SK-N-SH treated with all-trans-retinoic acid at 6 μM for 48 hours (cell line): ENCODE measurements at regions not wholly inside any gene's neighbourhood (a gene's known extent, or its start where the extent isn't known, plus 50 kb on each side); places are given as distances from the start of the nearest gene placed in this dataset.

ENCODE experiments used
- ATAC-seq: fragments of 200-7000 bp; cut with Tn5 transposase; 3 replicates; pipeline ENCODE4 v1.9.1; 2020; ENCODE audit warnings: mild to moderate bottlenecking, moderate library complexity
- BACH2 ChIP-seq: fragments of 250-450 bp; sonication (Bioruptor Pico); IDR thresholded peaks from 2 replicates; pipeline ENCODE4 v1.9.0; 2021; ENCODE audit warnings: mild to moderate bottlenecking, borderline replicate concordance
- CSDC2 ChIP-seq: fragments of 250-450 bp; sonication (Bioruptor Pico); IDR thresholded peaks from 2 replicates; pipeline ENCODE4 v1.5.0; 2020; ENCODE audit warnings: mild to moderate bottlenecking, moderate library complexity
- ESRRG ChIP-seq: fragments of 250-450 bp; sonication (Bioruptor Pico); IDR thresholded peaks from 2 replicates; pipeline ENCODE4 v1.6.1; 2021; ENCODE audit warnings: mild to moderate bottlenecking
- GLIS3 ChIP-seq: fragments of 250-450 bp; sonication (Bioruptor Pico); IDR thresholded peaks from 2 replicates; pipeline ENCODE4 v1.5.0; 2020; ENCODE audit warnings: mild to moderate bottlenecking, moderate library complexity
- ISL1 ChIP-seq: fragments of 250-450 bp; sonication (Bioruptor Pico); IDR thresholded peaks from 2 replicates; pipeline ENCODE4 v2.1.2; 2022; ENCODE audit warnings: mild to moderate bottlenecking, moderate library complexity
- OSR1 ChIP-seq: fragments of 250-450 bp; sonication (Bioruptor Pico); IDR thresholded peaks from 2 replicates; pipeline ENCODE4 v1.8.0; 2022; ENCODE audit warnings: moderate library complexity, mild to moderate bottlenecking, inconsistent platforms
- PPARA ChIP-seq: fragments of 250-450 bp; sonication (Bioruptor Pico); IDR thresholded peaks from 2 replicates; pipeline ENCODE4 v1.5.0; 2020; ENCODE audit warnings: mild to moderate bottlenecking, borderline replicate concordance
- SNAI2 ChIP-seq: fragments of 250-450 bp; sonication (Bioruptor Pico); IDR thresholded peaks from 2 replicates; pipeline ENCODE4 v1.5.0; 2020; ENCODE audit warnings: mild to moderate bottlenecking, moderate library complexity
- TCF4 ChIP-seq: fragments of 250-450 bp; sonication (Bioruptor Pico); IDR thresholded peaks from 2 replicates; pipeline ENCODE4 v1.8.0; 2021; ENCODE audit warnings: mild to moderate bottlenecking, moderate library complexity, borderline replicate concordance
- TOX ChIP-seq: fragments of 250-450 bp; sonication (Bioruptor Pico); IDR thresholded peaks from 2 replicates; pipeline ENCODE4 v1.8.0; 2021; ENCODE audit warnings: mild to moderate bottlenecking, moderate library complexity, borderline replicate concordance
- ZC3H10 ChIP-seq: fragments of 250-450 bp; sonication (Bioruptor Pico); IDR thresholded peaks from 2 replicates; pipeline ENCODE4 v1.5.1; 2021; ENCODE audit warnings: mild to moderate bottlenecking, moderate library complexity
- ZFP3 ChIP-seq: fragments of 250-450 bp; sonication (Bioruptor Pico); IDR thresholded peaks from 2 replicates; pipeline ENCODE4 v1.5.0; 2020; ENCODE audit warnings: mild to moderate bottlenecking, moderate library complexity
- ZFP30 ChIP-seq: fragments of 450-650 bp; formaldehyde crosslinking; IDR thresholded peaks from 2 replicates; pipeline ENCODE4 v1.5.0; 2022; ENCODE audit warnings: mild to moderate bottlenecking, moderate library complexity
- ZNF565 ChIP-seq: fragments of 450-650 bp; formaldehyde crosslinking; conservative IDR thresholded peaks from 2 replicates; pipeline ENCODE4 v1.5.0; 2020; ENCODE audit warnings: low read depth, mild to moderate bottlenecking, moderate library complexity
- ZNF70 ChIP-seq: fragments of 450-650 bp; formaldehyde crosslinking; IDR thresholded peaks from 2 replicates; pipeline ENCODE4 v1.5.0; 2020; ENCODE audit warnings: mild to moderate bottlenecking, moderate library complexity
- ZNF8 ChIP-seq: fragments of 450-650 bp; formaldehyde crosslinking; IDR thresholded peaks from 2 replicates; pipeline ENCODE4 v1.5.0; 2020; ENCODE audit warnings: mild to moderate bottlenecking, moderate library complexity
- TF ChIP-seq, protein P1 (sequence below): fragments of 250-450 bp; sonication (Bioruptor Pico); IDR thresholded peaks from 2 replicates; pipeline ENCODE4 v1.8.0; 2021; ENCODE audit warnings: low read depth, mild to moderate bottlenecking, moderate library complexity, borderline replicate concordance
- TF ChIP-seq, protein P2 (sequence below): fragments of 250-450 bp; sonication (Bioruptor Pico); IDR thresholded peaks from 2 replicates; pipeline ENCODE4 v1.8.0; 2020; ENCODE audit warnings: mild to moderate bottlenecking, moderate library complexity, borderline replicate concordance
- TF ChIP-seq, protein P3 (sequence below): fragments of 250-450 bp; sonication (Bioruptor Pico); IDR thresholded peaks from 2 replicates; pipeline ENCODE4 v1.5.0; 2020; ENCODE audit warnings: mild to moderate bottlenecking, moderate library complexity
- TF ChIP-seq, protein P4 (sequence below): fragments of 250-450 bp; sonication (Bioruptor Pico); IDR thresholded peaks from 2 replicates; pipeline ENCODE4 v1.5.1; 2020; ENCODE audit warnings: low read depth, mild to moderate bottlenecking, moderate library complexity

DNA sequence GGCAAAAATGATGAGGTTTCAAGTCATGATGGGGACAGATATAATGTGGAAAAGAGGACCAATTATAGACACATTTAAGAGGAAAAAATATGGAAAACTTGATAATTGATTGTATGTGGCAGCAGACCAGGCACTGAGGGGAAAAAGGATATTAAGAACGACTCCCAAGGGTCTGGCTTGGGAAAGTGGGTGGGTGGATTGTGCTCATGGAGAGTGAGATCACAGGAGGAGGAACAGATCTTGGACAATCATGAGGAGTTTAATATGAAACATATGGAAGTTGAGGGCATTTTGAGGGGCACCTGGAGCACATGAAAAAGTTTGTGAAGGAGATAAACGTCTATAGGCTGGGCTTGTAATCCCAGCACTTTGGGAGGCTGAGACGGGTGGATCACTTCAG, 454.3 kb upstream of the KLF4 start (continued):
- no peak for TF ChIP-seq ISL1
- TF ChIP-seq SNAI2, result no peak
- TF ChIP-seq ZNF565 (CRISPR knock-in tag), result no peak

DNA sequence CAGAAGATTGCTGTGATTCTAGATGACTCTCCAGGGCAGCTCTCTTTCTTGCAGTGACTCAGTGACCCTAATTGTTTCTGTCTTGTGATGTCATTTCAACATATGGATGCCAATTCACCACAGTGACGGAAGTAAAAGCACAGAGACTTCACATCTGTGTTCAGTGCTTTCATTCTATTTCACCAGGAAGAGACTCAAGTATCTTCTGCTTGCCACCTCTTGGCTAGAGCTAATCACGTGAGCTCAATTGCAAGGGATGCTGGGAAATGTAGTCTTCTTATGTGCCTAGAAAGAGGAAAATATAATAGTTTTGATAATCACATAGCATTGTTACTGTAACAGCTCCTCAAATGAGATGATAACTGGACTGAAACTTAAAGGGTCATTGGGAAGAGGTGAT, 453.3 kb upstream of the KLF4 start:
- TF ChIP-seq, protein P1, sequence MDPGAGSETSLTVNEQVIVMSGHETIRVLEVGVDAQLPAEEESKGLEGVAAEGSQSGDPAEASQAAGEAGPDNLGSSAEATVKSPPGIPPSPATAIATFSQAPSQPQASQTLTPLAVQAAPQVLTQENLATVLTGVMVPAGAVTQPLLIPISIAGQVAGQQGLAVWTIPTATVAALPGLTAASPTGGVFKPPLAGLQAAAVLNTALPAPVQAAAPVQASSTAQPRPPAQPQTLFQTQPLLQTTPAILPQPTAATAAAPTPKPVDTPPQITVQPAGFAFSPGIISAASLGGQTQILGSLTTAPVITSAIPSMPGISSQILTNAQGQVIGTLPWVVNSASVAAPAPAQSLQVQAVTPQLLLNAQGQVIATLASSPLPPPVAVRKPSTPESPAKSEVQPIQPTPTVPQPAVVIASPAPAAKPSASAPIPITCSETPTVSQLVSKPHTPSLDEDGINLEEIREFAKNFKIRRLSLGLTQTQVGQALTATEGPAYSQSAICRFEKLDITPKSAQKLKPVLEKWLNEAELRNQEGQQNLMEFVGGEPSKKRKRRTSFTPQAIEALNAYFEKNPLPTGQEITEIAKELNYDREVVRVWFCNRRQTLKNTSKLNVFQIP (CRISPR knock-in tag), result no peak
- TF ChIP-seq CSDC2 (CRISPR knock-in tag), result no peak
- TF ChIP-seq OSR1 (CRISPR knock-in tag), result no peak
- no peak for TF ChIP-seq ISL1
- TF ChIP-seq ZFP3, result no peak
- TF ChIP-seq GLIS3 (CRISPR knock-in tag), result no peak
- TF ChIP-seq ZNF8 (CRISPR knock-in tag), result no peak
- TF ChIP-seq BACH2 (CRISPR knock-in tag), result no peak
- TF ChIP-seq, all 23 proteins: peak for 0

DNA sequence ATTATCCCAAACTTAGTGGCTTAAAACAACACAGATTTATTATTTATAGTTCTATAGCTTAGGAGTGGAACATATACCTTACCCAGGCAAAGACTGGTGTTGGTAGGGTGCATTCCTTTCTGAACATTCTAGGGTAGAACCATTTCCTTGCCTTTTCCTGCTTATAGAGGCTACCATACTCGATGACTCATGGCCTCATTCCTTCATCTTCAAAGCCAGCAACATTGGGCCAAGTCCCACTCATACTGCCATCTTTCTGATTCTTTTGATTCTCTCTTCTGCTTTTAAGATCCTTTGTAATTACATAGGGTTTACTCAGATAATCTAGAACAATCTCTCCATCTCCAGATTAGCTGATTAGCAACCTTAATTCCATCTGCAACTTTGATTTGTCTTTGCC, 452.7 kb upstream of the KLF4 start:
- ATAC-seq, result no peak
- TF ChIP-seq, protein P1 (CRISPR knock-in tag), result no peak
- TF ChIP-seq, protein P2, sequence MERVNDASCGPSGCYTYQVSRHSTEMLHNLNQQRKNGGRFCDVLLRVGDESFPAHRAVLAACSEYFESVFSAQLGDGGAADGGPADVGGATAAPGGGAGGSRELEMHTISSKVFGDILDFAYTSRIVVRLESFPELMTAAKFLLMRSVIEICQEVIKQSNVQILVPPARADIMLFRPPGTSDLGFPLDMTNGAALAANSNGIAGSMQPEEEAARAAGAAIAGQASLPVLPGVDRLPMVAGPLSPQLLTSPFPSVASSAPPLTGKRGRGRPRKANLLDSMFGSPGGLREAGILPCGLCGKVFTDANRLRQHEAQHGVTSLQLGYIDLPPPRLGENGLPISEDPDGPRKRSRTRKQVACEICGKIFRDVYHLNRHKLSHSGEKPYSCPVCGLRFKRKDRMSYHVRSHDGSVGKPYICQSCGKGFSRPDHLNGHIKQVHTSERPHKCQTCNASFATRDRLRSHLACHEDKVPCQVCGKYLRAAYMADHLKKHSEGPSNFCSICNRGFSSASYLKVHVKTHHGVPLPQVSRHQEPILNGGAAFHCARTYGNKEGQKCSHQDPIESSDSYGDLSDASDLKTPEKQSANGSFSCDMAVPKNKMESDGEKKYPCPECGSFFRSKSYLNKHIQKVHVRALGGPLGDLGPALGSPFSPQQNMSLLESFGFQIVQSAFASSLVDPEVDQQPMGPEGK (CRISPR knock-in tag), result no peak
- TF ChIP-seq OSR1 (CRISPR knock-in tag) (no peak), GLIS3 (CRISPR knock-in tag) (no peak), BACH2 (CRISPR knock-in tag) (no peak), SNAI2 (no peak)
- TF ChIP-seq, protein P3, sequence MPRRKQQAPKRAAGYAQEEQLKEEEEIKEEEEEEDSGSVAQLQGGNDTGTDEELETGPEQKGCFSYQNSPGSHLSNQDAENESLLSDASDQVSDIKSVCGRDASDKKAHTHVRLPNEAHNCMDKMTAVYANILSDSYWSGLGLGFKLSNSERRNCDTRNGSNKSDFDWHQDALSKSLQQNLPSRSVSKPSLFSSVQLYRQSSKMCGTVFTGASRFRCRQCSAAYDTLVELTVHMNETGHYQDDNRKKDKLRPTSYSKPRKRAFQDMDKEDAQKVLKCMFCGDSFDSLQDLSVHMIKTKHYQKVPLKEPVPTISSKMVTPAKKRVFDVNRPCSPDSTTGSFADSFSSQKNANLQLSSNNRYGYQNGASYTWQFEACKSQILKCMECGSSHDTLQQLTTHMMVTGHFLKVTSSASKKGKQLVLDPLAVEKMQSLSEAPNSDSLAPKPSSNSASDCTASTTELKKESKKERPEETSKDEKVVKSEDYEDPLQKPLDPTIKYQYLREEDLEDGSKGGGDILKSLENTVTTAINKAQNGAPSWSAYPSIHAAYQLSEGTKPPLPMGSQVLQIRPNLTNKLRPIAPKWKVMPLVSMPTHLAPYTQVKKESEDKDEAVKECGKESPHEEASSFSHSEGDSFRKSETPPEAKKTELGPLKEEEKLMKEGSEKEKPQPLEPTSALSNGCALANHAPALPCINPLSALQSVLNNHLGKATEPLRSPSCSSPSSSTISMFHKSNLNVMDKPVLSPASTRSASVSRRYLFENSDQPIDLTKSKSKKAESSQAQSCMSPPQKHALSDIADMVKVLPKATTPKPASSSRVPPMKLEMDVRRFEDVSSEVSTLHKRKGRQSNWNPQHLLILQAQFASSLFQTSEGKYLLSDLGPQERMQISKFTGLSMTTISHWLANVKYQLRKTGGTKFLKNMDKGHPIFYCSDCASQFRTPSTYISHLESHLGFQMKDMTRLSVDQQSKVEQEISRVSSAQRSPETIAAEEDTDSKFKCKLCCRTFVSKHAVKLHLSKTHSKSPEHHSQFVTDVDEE (CRISPR knock-in tag), result no peak

More for the DNA sequence above, 453.3 kb upstream of the KLF4 start:
- no peak for ATAC-seq

DNA sequence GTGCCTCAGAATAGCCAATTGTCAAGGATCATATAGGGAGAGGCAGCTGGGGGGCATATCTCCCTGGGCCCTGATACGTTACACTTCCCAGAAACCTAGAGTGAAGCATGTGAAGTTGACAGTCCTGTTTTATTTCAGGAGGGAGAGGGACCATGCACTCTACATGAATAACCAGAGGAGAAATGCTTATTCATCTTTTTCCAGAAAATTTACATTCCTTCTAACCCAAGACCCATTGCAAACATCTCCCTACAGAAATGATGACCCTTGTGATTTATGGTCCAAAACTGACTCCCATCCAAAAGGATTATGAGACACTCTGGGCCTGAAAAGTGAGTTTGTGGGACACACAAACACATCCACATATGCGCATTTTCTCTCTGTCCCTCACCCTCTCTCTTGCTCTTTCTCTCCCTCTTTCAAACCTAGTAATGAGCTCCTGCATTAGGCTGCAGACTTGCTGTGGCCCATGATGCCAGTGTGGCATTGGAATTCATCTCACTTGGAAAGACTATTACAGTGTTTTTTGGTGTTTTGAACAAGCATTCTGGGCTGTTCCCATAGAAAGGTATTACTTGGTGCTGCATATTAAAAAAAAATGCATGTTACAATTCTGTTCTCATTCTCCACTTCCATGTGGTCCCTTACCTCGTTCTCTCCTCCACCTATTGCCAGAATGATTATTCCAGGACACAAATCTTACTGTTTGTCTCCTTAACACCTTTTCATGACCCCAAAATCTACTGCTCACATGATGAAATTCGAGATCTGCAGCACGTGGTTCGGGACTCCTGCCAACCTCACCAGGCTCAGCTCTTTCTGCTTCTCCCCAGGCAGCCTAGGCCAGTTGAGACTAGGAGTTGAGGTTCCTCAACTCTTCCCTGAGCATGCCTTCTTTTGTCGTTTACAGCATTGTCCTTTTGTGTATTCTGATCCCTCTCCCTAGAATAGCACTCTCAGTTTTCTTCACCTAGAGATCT, 451.3 kb upstream of the KLF4 start:
- TF ChIP-seq ZFP30 (no peak), BACH2 (CRISPR knock-in tag) (no peak), PPARA (CRISPR knock-in tag) (no peak), TOX (CRISPR knock-in tag) (no peak), ZC3H10 (CRISPR knock-in tag) (no peak), ZNF70 (CRISPR knock-in tag) (no peak), ESRRG (CRISPR knock-in tag) (no peak), TCF4 (no peak), ZFP3 (no peak), ZNF565 (CRISPR knock-in tag) (no peak), OSR1 (CRISPR knock-in tag) (no peak)
- TF ChIP-seq, protein P3 (CRISPR knock-in tag), result no peak
- TF ChIP-seq, protein P1 (CRISPR knock-in tag), result no peak
- TF ChIP-seq, protein P4, sequence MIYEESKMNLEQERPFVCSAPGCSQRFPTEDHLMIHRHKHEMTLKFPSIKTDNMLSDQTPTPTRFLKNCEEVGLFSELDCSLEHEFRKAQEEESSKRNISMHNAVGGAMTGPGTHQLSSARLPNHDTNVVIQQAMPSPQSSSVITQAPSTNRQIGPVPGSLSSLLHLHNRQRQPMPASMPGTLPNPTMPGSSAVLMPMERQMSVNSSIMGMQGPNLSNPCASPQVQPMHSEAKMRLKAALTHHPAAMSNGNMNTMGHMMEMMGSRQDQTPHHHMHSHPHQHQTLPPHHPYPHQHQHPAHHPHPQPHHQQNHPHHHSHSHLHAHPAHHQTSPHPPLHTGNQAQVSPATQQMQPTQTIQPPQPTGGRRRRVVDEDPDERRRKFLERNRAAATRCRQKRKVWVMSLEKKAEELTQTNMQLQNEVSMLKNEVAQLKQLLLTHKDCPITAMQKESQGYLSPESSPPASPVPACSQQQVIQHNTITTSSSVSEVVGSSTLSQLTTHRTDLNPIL, result no peak
- no peak for ATAC-seq
